ENCODE measurements at regions not wholly inside any gene's neighbourhood (a gene's known extent, or its start where the extent isn't known, plus 50 kb on each side); places are given as distances from the start of the nearest gene placed in this dataset.

DNA sequence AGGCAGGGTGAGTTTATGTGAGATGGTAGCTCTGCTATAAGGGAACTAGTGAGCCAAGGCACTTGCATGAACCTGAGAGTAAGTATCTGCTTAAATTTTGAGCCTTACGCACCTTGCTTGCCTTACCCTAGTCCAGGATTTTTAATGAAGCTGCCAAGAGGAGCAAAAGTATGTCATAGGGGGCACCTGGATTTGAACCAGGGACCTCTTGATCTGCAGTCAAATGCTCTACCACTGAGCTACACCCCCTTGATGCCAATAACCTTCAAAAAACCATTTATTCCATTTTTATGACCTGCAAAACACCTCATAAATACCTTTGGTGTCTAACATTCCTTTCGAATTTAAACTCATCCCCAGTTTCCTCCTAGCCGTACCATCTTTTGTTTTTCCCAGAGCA, 88.3 kb upstream of the ACP3 start:
- TF ChIP-seq, protein P1, sequence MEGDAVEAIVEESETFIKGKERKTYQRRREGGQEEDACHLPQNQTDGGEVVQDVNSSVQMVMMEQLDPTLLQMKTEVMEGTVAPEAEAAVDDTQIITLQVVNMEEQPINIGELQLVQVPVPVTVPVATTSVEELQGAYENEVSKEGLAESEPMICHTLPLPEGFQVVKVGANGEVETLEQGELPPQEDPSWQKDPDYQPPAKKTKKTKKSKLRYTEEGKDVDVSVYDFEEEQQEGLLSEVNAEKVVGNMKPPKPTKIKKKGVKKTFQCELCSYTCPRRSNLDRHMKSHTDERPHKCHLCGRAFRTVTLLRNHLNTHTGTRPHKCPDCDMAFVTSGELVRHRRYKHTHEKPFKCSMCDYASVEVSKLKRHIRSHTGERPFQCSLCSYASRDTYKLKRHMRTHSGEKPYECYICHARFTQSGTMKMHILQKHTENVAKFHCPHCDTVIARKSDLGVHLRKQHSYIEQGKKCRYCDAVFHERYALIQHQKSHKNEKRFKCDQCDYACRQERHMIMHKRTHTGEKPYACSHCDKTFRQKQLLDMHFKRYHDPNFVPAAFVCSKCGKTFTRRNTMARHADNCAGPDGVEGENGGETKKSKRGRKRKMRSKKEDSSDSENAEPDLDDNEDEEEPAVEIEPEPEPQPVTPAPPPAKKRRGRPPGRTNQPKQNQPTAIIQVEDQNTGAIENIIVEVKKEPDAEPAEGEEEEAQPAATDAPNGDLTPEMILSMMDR (conservative IDR thresholded peaks at IDR 0.05; ENCODE audit: low read depth, low read length): no peak
- TF ChIP-seq EZH2 (IDR thresholded peaks at IDR 0.05; ENCODE audit: low read length, unreplicated experiment): no peak

Measured in PC-3 (cell line).